ENCODE measurements at regions not wholly inside any gene's neighbourhood (a gene's known extent, or its start where the extent isn't known, plus 50 kb on each side); places are given as distances from the start of the nearest gene placed in this dataset.

- no peaks in the 10 kb centered on the region for H3K9me2 ChIP-seq (ENCODE audit: insufficient read depth)
- H3K79me2 ChIP-seq (ENCODE audit: insufficient read depth, low read length), result 0 out of 2 replicates have a peak, but pooled peaks cover 3% of the 10 kb centered on the region
- no peak overlapping the region for H3K27ac ChIP-seq (ENCODE audit: low read depth, low read length)
- H3K4me1 ChIP-seq (ENCODE audit: control insufficient read depth in 1 of 2, insufficient read depth in 2 of 2, low read length in 2 of 2), result no peaks in the 10 kb centered on the region
- H3K9me3 ChIP-seq (ENCODE audit: control insufficient read depth in 1 of 2, insufficient read depth in 1 of 2, low read depth in 1 of 2, low read length in 2 of 2), result no peaks in the 10 kb centered on the region
- no peaks in the 10 kb centered on the region for H4K20me1 ChIP-seq (ENCODE audit: insufficient read depth)
- no peak overlapping the region for H3K4me3 ChIP-seq (replicated peaks in 1 of 2; ENCODE audit: low read depth in 1 of 2, low read length in 2 of 2)
- BruUV-seq (replicated peaks), result no TSS peak
- ChIA-PET RAD21 (ENCODE audit: low non-redundant PET in 1 of 2, low total read pairs in 2 of 2, uncharacterized antibody in 2 of 2, unreplicated experiment in 2 of 2) (no interaction called here), CTCF (no interaction called here), POLR2A (no interaction called here)
- no peak overlapping the region for H2AFZ ChIP-seq (ENCODE audit: low read depth, low read length, poor library complexity, severe bottlenecking)
- TF ChIP-seq EGR1 (IDR thresholded peaks at IDR 0.05; ENCODE audit: low read depth), result no peak
- no peak for TF ChIP-seq REST (IDR thresholded peaks at IDR 0.05; ENCODE audit: low read depth)
- TF ChIP-seq RAD21 (IDR thresholded peaks at IDR 0.05; ENCODE audit: low read depth), result no peak
- TF ChIP-seq ATF3 (IDR thresholded peaks at IDR 0.05), result no peak
- no peak for TF ChIP-seq SP1 (IDR thresholded peaks at IDR 0.05; ENCODE audit: low read depth)
- TF ChIP-seq ZNF274 (IDR thresholded peaks at IDR 0.05; ENCODE audit: low read depth, low read length), result no peak
- no peak for TF ChIP-seq FOSL1 (IDR thresholded peaks at IDR 0.05; ENCODE audit: low read depth)
- TF ChIP-seq TCF7L2 (IDR thresholded peaks at IDR 0.05; ENCODE audit: borderline replicate concordance, extremely low read depth, insufficient read depth, insufficient read length), result no peak
- TF ChIP-seq CBX3 (IDR thresholded peaks at IDR 0.05; ENCODE audit: low read depth), result no peak
- no peak for TF ChIP-seq JUND (IDR thresholded peaks at IDR 0.05)
- intact Hi-C loops (cut with micrococcal nuclease), result loop anchor here (5.0 kb wide), 1 partner anchor 341 kb away; no protein-coding TSS in a partner anchor
- H3K9ac ChIP-seq (ENCODE audit: low read length), result no peak overlapping the region
- DNase-seq (ENCODE audit: low read depth, low spot score), result no peak
- peaks cover 0 to 7% of the 10 kb centered on the region in 2 experiments; a peak in 2 of 4 replicates for H3K36me3 ChIP-seq (ENCODE audit: control insufficient read depth in 1 of 2, insufficient read depth in 2 of 2, low read length in 2 of 2)
- no peak overlapping the region for H3K4me2 ChIP-seq (ENCODE audit: low read length)
- no peak for ATAC-seq
- H3K27me3 ChIP-seq (ENCODE audit: insufficient read depth, low read length), result no peaks in the 10 kb centered on the region
Measured at GRCh38 chr22:25360891-25361645, 141.6 kb downstream of the CRYBB2 start.
